Small intestine (tissue), 7 donors: ENCODE measurements at regions not wholly inside any gene's neighbourhood (a gene's known extent, or its start where the extent isn't known, plus 50 kb on each side); places are given as distances from the start of the nearest gene placed in this dataset.

Experiments used
- DNase-seq, 2 donors: peaks; one replicate each; pipeline versions ENCODE4 v3.0.0 to v3.0.0-alpha.2; 2013
- FAIRE-seq: peaks from 2 replicates; lab custom pipeline; 2012; peaks lifted over from hg19 to GRCh38; lab: Jason Lieb, UNC
- H3K27ac ChIP-seq, 3 donors: one replicate each; pipeline ENCODE4 v1.5.1; 2013; ENCODE audit warnings: low read length in 2 of 3, mild to moderate bottlenecking in 2 of 3, control low read depth in 1 of 3, inconsistent platforms in 1 of 3, low read depth in 1 of 3, moderate library complexity in 1 of 3
- H3K27me3 ChIP-seq, 3 donors: one replicate each; pipeline ENCODE4 v1.6.1; 2013; ENCODE audit warnings: low read length in 3 of 3, inconsistent platforms in 1 of 3; ENCODE audit not compliant: control insufficient read depth in 3 of 3, insufficient read depth in 3 of 3
- H3K36me3 ChIP-seq, 3 donors: one replicate each; pipeline ENCODE4 v1.6.1; 2013; ENCODE audit warnings: low read length in 3 of 3, inconsistent platforms in 1 of 3, low read depth in 1 of 3, mild to moderate bottlenecking in 1 of 3, moderate library complexity in 1 of 3; ENCODE audit not compliant: control insufficient read depth in 3 of 3, insufficient read depth in 2 of 3
- H3K4me1 ChIP-seq, 3 donors: one replicate each; pipeline ENCODE4 v1.6.1; 2013; ENCODE audit warnings: low read length in 2 of 3, inconsistent platforms in 1 of 3, low read depth in 1 of 3, mild to moderate bottlenecking in 1 of 3, moderate library complexity in 1 of 3; ENCODE audit not compliant: control insufficient read depth in 3 of 3, insufficient read depth in 2 of 3
- H3K4me3 ChIP-seq, 3 donors: one replicate each; pipeline ENCODE4 v1.5.1; 2013; ENCODE audit warnings: low read length in 3 of 3, control low read depth in 1 of 3, inconsistent platforms in 1 of 3, low read depth in 1 of 3, mild to moderate bottlenecking in 1 of 3, moderate library complexity in 1 of 3
- H3K9me3 ChIP-seq, 2 donors: one replicate each; pipeline ENCODE4 v1.6.1; 2013; ENCODE audit warnings: low read depth in 1 of 2, low read length in 1 of 2; ENCODE audit not compliant: control insufficient read depth in 2 of 2, insufficient read depth in 1 of 2
- WGBS, 3 donors: extraction: QIAGEN DNeasy Blood & Tissue Kit; methylation state at CpG; one replicate each; pipeline ENCODE4 v1.1.7; 2013; 5-methylcytosine and 5-hydroxymethylcytosine counted together
- donor health status: healthy with polysubstance abuse.
- donor health status: control.
- donor health status: control.
- donor health status: Bipolar disorder and iron deficiency.
- donor health status: healthy.

DNA sequence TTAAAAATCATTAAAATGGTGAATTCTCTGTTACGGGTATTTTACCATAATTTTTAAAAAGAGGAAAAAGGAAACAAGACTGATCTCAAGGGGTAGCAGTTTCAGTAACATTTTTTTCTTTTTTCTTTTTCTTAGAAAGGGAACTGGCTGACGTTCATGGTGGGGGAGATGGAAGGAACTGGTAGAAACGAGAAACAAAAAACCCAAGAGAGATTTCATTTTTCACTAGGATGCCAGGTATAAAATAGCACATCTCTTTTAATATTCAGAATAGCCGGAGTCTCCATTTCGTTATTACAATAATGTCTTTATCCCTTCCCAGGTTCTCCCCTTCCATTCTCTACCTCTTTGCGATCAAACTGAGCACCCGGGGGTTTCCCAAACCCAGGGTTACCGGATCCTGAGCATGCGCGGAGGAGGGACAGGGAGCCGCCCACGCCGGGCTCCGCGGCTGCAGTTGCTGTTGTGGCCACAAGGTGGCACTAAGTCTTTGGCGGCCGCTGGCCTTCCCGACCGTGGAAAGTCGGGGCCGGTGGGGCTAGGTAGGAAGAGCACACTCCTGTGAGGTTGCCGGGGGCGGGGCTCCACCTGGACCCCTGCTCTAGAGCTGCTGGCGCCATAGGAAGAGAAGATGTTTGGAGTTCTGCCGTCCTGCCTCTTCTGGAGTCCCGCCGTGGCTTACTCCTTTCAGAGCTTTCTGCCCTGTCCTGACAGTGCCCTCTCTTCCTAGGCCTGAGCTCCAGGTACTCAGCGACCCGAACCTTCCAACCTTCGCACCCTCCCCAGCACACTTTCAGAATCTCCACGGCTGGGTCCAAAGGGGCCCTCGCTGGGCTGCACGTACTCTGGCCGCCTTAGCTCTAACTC, 146.8 kb downstream of the SH3BGRL2 start:
- WGBS, 3 donors, result 16 to 21% (median 17%) methylated on average over 33 to 34 of the region's 34 CpGs
- Histone ChIP-seq H3K27me3 (no peaks in the 10 kb centered on the region), H3K27ac (no peak overlapping the region), H3K9me3 (no peaks in the 10 kb centered on the region), H3K36me3 (no peaks in the 10 kb centered on the region), H3K4me1 (no peaks in the 10 kb centered on the region), H3K4me3 (peak overlapping the region in 1 of 3 donors; percentile 20)
- DNase-seq, result peak; percentile 55 to 83
- no peak for FAIRE-seq

DNA sequence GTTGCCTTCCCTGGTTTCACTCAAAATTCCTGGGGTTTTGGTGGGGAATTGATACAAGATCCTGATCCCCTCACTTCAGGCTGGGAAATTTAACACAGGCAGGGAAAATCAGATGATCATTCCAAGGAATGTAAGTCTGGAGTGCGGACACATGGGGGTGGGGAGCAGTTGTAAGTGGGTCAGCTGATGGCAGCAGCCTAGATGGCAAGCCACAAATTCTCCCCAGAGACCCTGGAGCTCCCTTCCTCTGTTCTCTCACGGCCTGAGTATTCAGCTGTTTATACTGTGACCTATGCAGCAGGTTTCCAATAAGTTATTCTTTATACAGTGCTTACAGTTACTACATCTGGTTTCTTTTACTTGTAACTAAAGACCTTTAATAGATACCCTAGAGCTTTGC, 144.9 kb downstream of the SH3BGRL2 start:
- Histone ChIP-seq H3K4me1 (no peaks in the 10 kb centered on the region), H3K9me3 (no peaks in the 10 kb centered on the region), H3K27ac (no peak overlapping the region), H3K4me3 (no peak overlapping the region), H3K27me3 (no peaks in the 10 kb centered on the region), H3K36me3 (no peaks in the 10 kb centered on the region)
- 66 to 80% (median 77%) methylated on average over 2 of the region's 2 CpGs for WGBS, 3 donors
- DNase-seq (no peak), FAIRE-seq (no peak)

DNA sequence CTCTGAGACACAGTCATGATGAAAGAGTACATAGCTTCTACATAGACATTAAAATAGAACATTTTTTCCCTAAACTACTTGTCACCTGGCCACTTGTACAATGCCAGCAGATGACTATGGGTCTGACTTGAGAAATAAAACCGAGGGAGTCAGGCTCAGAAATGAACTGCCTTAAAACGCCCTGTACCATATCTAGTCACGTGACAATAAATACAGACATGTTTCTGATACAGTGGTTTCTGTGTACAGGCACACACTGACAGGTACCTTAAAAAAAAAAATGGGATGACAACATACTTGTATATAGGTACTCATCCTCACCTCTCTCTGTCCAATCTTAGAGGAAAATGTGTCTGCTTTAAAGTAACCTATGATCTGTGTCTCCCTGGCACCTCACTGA, 144.1 kb downstream of the SH3BGRL2 start:
- H3K27me3 ChIP-seq, result no peaks in the 10 kb centered on the region
- H3K9me3 ChIP-seq, result no peaks in the 10 kb centered on the region
- WGBS, 3 donors, result 65 to 86% (median 76%) methylated on average over 3 of the region's 3 CpGs
- no peak for FAIRE-seq
- no peaks in the 10 kb centered on the region for H3K4me1 ChIP-seq
- DNase-seq, result no peak
- no peak overlapping the region for H3K4me3 ChIP-seq
- no peak overlapping the region for H3K27ac ChIP-seq
- no peaks in the 10 kb centered on the region for H3K36me3 ChIP-seq

DNA sequence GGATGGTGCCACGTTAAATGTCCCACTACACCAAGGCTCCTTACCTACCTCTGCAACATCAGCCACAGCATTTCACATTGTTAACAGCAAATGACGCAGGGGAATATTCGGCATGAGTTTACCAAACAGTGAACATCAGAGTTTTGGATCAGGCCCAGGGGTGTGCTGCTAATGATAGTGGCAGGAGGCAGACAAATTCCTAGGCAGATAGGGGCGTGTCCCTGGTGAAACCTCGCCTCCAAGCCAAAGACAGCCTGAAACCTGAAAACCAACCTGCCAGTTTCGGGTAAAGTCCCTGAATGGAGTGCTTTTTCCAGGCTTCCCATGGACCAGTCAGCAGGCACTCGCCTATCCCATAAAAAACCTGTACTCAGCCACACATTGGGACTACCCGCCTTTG, 133.6 kb downstream of the SH3BGRL2 start:
- no peaks in the 10 kb centered on the region for H3K36me3 ChIP-seq
- FAIRE-seq (no peak), DNase-seq (no peak)
- 66 to 74% (median 67%) methylated on average over 8 of the region's 8 CpGs for WGBS, 3 donors
- H3K4me3 ChIP-seq, result no peak overlapping the region
- no peak overlapping the region for H3K27ac ChIP-seq
- H3K27me3 ChIP-seq, result peaks cover 0 to 2% (median 0%) of the 10 kb centered on the region in 3 donors
- no peaks in the 10 kb centered on the region for H3K4me1 ChIP-seq
- H3K9me3 ChIP-seq, result peaks cover 0 to 16% of the 10 kb centered on the region in 2 donors

DNA sequence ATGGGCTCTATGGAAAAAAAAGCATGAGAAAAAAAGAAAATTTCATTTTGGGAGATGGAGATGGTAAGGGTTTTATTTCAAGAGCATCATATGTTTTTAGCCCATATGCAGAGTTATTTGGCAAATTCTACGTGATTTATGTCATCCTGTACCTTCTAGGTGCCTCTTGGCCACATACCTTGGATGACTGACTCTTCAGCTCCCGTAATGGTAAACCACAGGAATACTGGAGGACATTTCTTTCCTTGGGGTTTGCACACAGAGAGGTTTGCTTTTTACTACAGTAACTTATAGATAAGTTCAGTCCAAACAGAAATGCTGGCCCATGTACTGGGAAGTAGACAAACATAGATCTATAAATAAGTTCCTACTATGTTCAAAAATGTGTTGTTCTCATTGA, 132.2 kb downstream of the SH3BGRL2 start:
- no peaks in the 10 kb centered on the region for H3K4me1 ChIP-seq
- peaks cover 0 to 2% (median 0%) of the 10 kb centered on the region in 3 donors for H3K27me3 ChIP-seq
- 63 to 84% (median 69%) methylated on average over 2 of the region's 2 CpGs for WGBS, 3 donors
- H3K4me3 ChIP-seq, result no peak overlapping the region
- no peak for FAIRE-seq
- H3K27ac ChIP-seq, result no peak overlapping the region
- DNase-seq, result no peak
- peaks cover 0 to 12% of the 10 kb centered on the region in 2 donors for H3K9me3 ChIP-seq
- no peaks in the 10 kb centered on the region for H3K36me3 ChIP-seq

DNA sequence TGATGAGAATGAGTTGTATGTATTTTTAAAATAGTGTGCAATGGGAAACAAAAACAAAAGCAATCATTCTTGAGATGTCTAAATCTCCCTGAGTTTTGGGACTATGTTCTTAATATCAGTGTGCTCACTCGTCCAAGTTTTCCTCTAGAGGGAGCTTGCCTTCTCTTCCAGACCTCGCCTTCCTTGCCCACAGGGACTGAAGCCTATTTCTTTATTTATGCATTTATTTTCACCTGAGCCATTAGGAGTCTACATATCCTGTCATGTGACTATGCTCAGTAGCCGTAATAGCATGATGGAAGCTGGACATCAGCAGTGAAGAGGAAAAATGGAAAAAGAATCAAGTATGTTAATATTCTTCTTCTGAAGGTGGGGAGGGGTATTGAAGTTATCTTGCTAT, 131.2 kb downstream of the SH3BGRL2 start:
- DNase-seq (no peak), FAIRE-seq (no peak)
- Histone ChIP-seq H3K4me1 (no peaks in the 10 kb centered on the region), H3K27me3 (peaks cover 0 to 2% (median 0%) of the 10 kb centered on the region in 3 donors), H3K36me3 (no peaks in the 10 kb centered on the region), H3K27ac (no peak overlapping the region), H3K9me3 (peaks cover 0 to 12% of the 10 kb centered on the region in 2 donors), H3K4me3 (no peak overlapping the region)
- WGBS, 3 donors, result 29 to 33% (median 30%) methylated on average over 3 of the region's 3 CpGs

DNA sequence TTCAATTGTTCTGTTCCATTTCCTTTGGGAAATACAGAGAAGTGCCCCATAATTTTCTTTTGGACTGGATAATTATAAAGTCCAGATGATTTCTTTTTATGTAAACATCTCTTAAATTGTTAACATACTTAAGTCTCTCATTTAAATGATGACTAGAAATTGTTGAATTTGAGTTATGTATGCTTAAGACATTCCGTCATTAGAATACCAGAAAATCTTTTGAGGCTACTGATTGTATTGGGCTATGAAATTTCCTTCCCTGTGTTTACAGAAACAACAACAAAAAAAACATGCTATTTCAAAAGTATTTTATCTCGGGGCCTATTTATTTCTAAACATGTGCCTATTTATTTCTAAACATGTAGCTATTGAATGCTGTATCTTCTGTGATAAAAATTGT, 125.4 kb downstream of the SH3BGRL2 start:
- H3K36me3 ChIP-seq, result no peaks in the 10 kb centered on the region
- FAIRE-seq (no peak), DNase-seq (no peak)
- H3K4me1 ChIP-seq, result no peaks in the 10 kb centered on the region
- no peaks in the 10 kb centered on the region for H3K9me3 ChIP-seq
- no peak overlapping the region for H3K4me3 ChIP-seq
- 50 to 82% (median 73%) methylated on average over 2 of the region's 2 CpGs for WGBS, 3 donors
- no peak overlapping the region for H3K27ac ChIP-seq
- H3K27me3 ChIP-seq, result peaks cover 0 to 2% (median 0%) of the 10 kb centered on the region in 3 donors

DNA sequence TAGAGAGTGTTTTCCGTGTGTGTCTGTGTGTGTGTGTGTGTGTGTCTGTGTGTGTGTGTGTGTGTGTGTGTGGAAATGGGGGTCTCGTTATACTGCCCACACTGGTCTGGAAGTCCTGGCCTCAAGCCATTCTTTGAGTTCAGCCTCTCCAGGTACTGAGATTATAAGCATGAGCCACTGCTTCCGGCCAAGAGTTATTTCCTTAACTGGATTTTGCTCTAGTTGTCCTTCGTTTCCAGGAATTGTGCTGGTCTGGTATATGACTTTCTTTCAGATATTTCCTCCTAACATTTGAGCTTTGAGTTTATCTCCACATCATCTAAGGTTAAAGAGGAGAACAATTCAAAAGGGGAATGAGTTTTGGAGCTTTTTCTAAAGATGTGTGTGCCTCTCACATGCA, 124.8 kb downstream of the SH3BGRL2 start:
- no peaks in the 10 kb centered on the region for H3K36me3 ChIP-seq
- H3K4me1 ChIP-seq, result no peaks in the 10 kb centered on the region
- no peak for FAIRE-seq
- no peak overlapping the region for H3K27ac ChIP-seq
- no peak for DNase-seq
- H3K27me3 ChIP-seq, result peaks cover 0 to 2% (median 0%) of the 10 kb centered on the region in 3 donors
- 53 to 74% (median 67%) methylated on average over 4 of the region's 4 CpGs for WGBS, 3 donors
- no peak overlapping the region for H3K4me3 ChIP-seq
- no peaks in the 10 kb centered on the region for H3K9me3 ChIP-seq
